ENCODE measurements at regions not wholly inside any gene's neighbourhood (a gene's known extent, or its start where the extent isn't known, plus 50 kb on each side); places are given as distances from the start of the nearest gene placed in this dataset.

DNA sequence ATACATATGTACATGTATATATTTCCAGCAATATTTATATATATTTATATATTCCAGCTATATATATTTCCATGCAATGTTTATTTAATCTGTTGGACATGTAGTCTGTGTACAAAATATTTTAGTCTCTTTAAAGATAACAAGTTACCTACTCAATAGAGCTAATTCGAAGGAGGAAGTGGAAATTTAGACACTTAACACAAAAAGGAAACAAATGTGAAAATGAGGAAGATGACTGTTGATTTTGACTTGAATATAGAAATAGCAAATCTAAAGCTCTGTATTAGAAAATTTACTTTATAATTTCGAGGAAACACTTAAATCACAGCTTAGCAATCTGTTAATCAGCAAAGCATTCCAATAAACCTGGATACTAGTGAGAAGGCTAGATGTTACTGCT lies 1064.4 kb downstream of the PCDH7 start:
- TF ChIP-seq, protein P1, sequence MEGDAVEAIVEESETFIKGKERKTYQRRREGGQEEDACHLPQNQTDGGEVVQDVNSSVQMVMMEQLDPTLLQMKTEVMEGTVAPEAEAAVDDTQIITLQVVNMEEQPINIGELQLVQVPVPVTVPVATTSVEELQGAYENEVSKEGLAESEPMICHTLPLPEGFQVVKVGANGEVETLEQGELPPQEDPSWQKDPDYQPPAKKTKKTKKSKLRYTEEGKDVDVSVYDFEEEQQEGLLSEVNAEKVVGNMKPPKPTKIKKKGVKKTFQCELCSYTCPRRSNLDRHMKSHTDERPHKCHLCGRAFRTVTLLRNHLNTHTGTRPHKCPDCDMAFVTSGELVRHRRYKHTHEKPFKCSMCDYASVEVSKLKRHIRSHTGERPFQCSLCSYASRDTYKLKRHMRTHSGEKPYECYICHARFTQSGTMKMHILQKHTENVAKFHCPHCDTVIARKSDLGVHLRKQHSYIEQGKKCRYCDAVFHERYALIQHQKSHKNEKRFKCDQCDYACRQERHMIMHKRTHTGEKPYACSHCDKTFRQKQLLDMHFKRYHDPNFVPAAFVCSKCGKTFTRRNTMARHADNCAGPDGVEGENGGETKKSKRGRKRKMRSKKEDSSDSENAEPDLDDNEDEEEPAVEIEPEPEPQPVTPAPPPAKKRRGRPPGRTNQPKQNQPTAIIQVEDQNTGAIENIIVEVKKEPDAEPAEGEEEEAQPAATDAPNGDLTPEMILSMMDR (conservative IDR thresholded peaks at IDR 0.05; ENCODE audit: low read length): no peak
- no peak for TF ChIP-seq EZH2phosphoT487 (IDR thresholded peaks at IDR 0.05; ENCODE audit: borderline replicate concordance, low read depth, low read length)
- intact Hi-C loops (cut with micrococcal nuclease; ENCODE audit: unreplicated experiment): no loop called here
- Histone ChIP-seq H3K27ac (ENCODE audit: low read depth, low read length, poor library complexity, severe bottlenecking) (no peak overlapping the region), H3K4me1 (ENCODE audit: insufficient read depth, low read length, poor library complexity, severe bottlenecking) (no peaks in the 10 kb centered on the region), H3K4me2 (ENCODE audit: low read length) (no peak overlapping the region), H3K4me3 (ENCODE audit: low read depth, low read length, poor library complexity, severe bottlenecking) (no peak overlapping the region), H3K9me3 (ENCODE audit: low read length) (no peaks in the 10 kb centered on the region), H3K79me2 (ENCODE audit: insufficient read depth, low read depth, low read length) (no peaks in the 10 kb centered on the region), H3K36me3 (ENCODE audit: insufficient read depth, low read length) (no peaks in the 10 kb centered on the region), H3K9me2 (ENCODE audit: insufficient read depth, low read length) (no peaks in the 10 kb centered on the region), H4K20me1 (ENCODE audit: insufficient read depth, low read length) (no peaks in the 10 kb centered on the region), H2AFZ (ENCODE audit: low read length) (no peak overlapping the region)
- ChIA-PET CTCF (ENCODE audit: unreplicated experiment) (no interaction called here), POLR2A (interaction anchor here (0.6 kb wide), 2 partner anchors 495 to 833 kb away, joined by 3 to 7 read pairs; no protein-coding TSS in a partner anchor)
- no peak for DNase-seq (ENCODE audit: low spot score)
- no TSS peak for BruUV-seq (replicated peaks)

DNA sequence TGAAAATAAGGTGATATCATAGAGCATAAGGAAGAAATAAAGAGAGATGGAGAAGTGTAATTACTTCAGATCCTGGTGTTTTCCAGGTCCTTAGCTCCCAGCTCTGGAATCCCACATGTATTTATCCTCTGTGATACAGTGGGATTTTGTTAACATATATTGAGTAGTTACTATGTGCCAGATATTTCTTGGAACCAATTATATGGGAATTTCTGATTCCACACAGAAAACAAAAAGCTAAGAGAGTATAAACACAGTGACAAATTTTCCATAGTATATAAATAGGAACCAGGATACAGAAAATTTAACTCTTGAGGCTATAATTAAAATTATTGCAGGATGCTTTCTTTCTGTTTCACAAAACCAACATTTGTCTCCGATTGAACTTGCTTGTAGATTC lies 1067.5 kb downstream of the PCDH7 start:
- intact Hi-C loops (cut with micrococcal nuclease; ENCODE audit: unreplicated experiment): no loop called here
- H2AFZ ChIP-seq (ENCODE audit: low read length): no peak overlapping the region

DNA sequence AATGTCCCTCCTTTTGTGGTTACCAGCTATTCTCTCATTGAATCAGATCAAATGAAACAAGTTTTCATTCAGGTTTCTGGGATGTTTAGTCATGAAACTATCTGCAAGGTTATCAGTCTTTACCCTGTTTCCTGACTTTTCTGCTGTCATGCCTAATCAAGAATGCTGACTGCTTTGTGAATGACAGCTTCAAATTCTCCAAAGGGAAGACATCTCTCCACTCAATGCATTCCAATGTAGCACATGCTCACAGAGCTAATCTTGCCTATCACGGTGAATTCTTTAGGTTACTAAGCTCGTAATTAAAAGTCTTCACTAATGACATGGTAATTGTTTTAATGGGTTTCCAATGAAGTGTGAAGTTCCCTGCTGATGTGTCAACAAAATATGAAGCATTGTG lies 1068.5 kb downstream of the PCDH7 start:
- ChIA-PET POLR2A (interaction anchor here (0.5 to 0.6 kb wide), 2 partner anchors 218 to 668 kb away, joined by 3 read pairs; no protein-coding TSS in a partner anchor), CTCF (ENCODE audit: unreplicated experiment) (no interaction called here)
- H3K79me2 ChIP-seq (ENCODE audit: insufficient read depth, low read depth, low read length): no peaks in the 10 kb centered on the region
- intact Hi-C loops (cut with micrococcal nuclease; ENCODE audit: unreplicated experiment): no loop called here
- BruUV-seq (replicated peaks): no TSS peak
- DNase-seq (ENCODE audit: low spot score): no peak
- H4K20me1 ChIP-seq (ENCODE audit: insufficient read depth, low read length): no peaks in the 10 kb centered on the region
- H3K9me2 ChIP-seq (ENCODE audit: insufficient read depth, low read length): no peaks in the 10 kb centered on the region
- no peak overlapping the region for H3K4me3 ChIP-seq (ENCODE audit: low read depth, low read length, poor library complexity, severe bottlenecking)
- H2AFZ ChIP-seq (ENCODE audit: low read length): no peak overlapping the region
- no peaks in the 10 kb centered on the region for H3K4me1 ChIP-seq (ENCODE audit: insufficient read depth, low read length, poor library complexity, severe bottlenecking)
- H3K9me3 ChIP-seq (ENCODE audit: low read length): no peaks in the 10 kb centered on the region
- no peak overlapping the region for H3K27ac ChIP-seq (ENCODE audit: low read depth, low read length, poor library complexity, severe bottlenecking)
- H3K4me2 ChIP-seq (ENCODE audit: low read length): no peak overlapping the region
- H3K36me3 ChIP-seq (ENCODE audit: insufficient read depth, low read length): no peaks in the 10 kb centered on the region
- TF ChIP-seq, protein P1 (conservative IDR thresholded peaks at IDR 0.05; ENCODE audit: low read length): no peak
- TF ChIP-seq EZH2phosphoT487 (IDR thresholded peaks at IDR 0.05; ENCODE audit: borderline replicate concordance, low read depth, low read length): no peak

More for the DNA sequence above, 1067.5 kb downstream of the PCDH7 start:
- TF ChIP-seq, protein P1 (conservative IDR thresholded peaks at IDR 0.05; ENCODE audit: low read length): no peak
- Histone ChIP-seq H3K79me2 (ENCODE audit: insufficient read depth, low read depth, low read length) (no peaks in the 10 kb centered on the region), H3K9me3 (ENCODE audit: low read length) (no peaks in the 10 kb centered on the region), H3K4me3 (ENCODE audit: low read depth, low read length, poor library complexity, severe bottlenecking) (no peak overlapping the region), H3K4me2 (ENCODE audit: low read length) (no peak overlapping the region), H3K27ac (ENCODE audit: low read depth, low read length, poor library complexity, severe bottlenecking) (no peak overlapping the region), H4K20me1 (ENCODE audit: insufficient read depth, low read length) (no peaks in the 10 kb centered on the region), H3K4me1 (ENCODE audit: insufficient read depth, low read length, poor library complexity, severe bottlenecking) (no peaks in the 10 kb centered on the region), H3K9me2 (ENCODE audit: insufficient read depth, low read length) (no peaks in the 10 kb centered on the region), H3K36me3 (ENCODE audit: insufficient read depth, low read length) (no peaks in the 10 kb centered on the region)
- no peak for DNase-seq (ENCODE audit: low spot score)
- ChIA-PET POLR2A (interaction anchor here (1.2 kb wide), 1 partner anchor 16 kb away, joined by 3 read pairs; no protein-coding TSS in a partner anchor), CTCF (ENCODE audit: unreplicated experiment) (no interaction called here)
- BruUV-seq (replicated peaks): no TSS peak
